Activated CD8-positive, alpha-beta T cell treated with anti-CD3 and anti-CD28 coated beads for 36 hours (primary cell): ENCODE measurements at regions not wholly inside any gene's neighbourhood (a gene's known extent, or its start where the extent isn't known, plus 50 kb on each side); places are given as distances from the start of the nearest gene placed in this dataset.

Source experiments
- ATAC-seq: fragments of 200-7000 bp; cut with Tn5 transposase; one replicate; pipeline ENCODE4 v1.10.0; 2021; ENCODE audit warnings: mild to moderate bottlenecking, moderate library complexity
- CTCF ChIA-PET: fragments of 350-600 bp; sonication (Branson Sonifier 250); formaldehyde crosslinking; loops from one replicate; lab custom pipeline; 2021; ENCODE audit warnings: antibody characterized with exemption; lab: Charles Lee
- POLR2A ChIA-PET: fragments of 350-600 bp; sonication (Branson Sonifier 250); formaldehyde crosslinking; loops from one replicate; lab custom pipeline; 2021; ENCODE audit warnings: antibody characterized with exemption; lab: Charles Lee
- DNase-seq: peaks from one replicate; pipeline ENCODE4 v3.0.0-alpha.2; 2020
- H3K27ac Mint-ChIP-seq: one replicate; pipeline ENCODE4 v1.8.0; 2021; ENCODE audit warnings: mild to moderate bottlenecking, mixed read lengths
- H3K27me3 Mint-ChIP-seq: one replicate; pipeline ENCODE4 v1.8.0; 2021; ENCODE audit warnings: mixed read lengths
- H3K36me3 Mint-ChIP-seq: one replicate; pipeline ENCODE4 v1.8.0; 2021; ENCODE audit warnings: low read depth, mixed read lengths
- H3K4me1 Mint-ChIP-seq: one replicate; pipeline ENCODE4 v1.8.0; 2021; ENCODE audit warnings: low read depth, mixed read lengths
- H3K4me3 Mint-ChIP-seq: one replicate; pipeline ENCODE4 v1.8.0; 2021; ENCODE audit warnings: mild to moderate bottlenecking, moderate library complexity, mixed read lengths
- H3K9me3 Mint-ChIP-seq: one replicate; pipeline ENCODE4 v1.8.0; 2021; ENCODE audit warnings: mixed read lengths
- CTCF ChIP-seq: fragments of 200-600 bp; IDR thresholded peaks from one replicate; pipeline ENCODE4 v1.8.0; 2022; ENCODE audit warnings: antibody characterized with exemption, mild to moderate bottlenecking
- intact Hi-C: fragments of 100-400 bp; cut with micrococcal nuclease; formaldehyde crosslinking; loops from one replicate; pipeline ENCODE4 v1.10.0; 2022

GRCh38 chr1:22196041-22196440 lies 53.1 kb upstream of the WNT4 start:
- no peak for DNase-seq
- peaks cover 12% of the 10 kb centered on the region for H3K27me3 Mint-ChIP-seq
- no peaks in the 10 kb centered on the region for H3K4me1 Mint-ChIP-seq
- POLR2A ChIA-PET, result no interaction called here
- H3K27ac Mint-ChIP-seq, result no peak overlapping the region
- no peak for TF ChIP-seq CTCF
- no peak for ATAC-seq
- no peaks in the 10 kb centered on the region for H3K36me3 Mint-ChIP-seq
- H3K9me3 Mint-ChIP-seq, result no peaks in the 10 kb centered on the region
- CTCF ChIA-PET, result no interaction called here
- intact Hi-C loops, result no loop called here
- H3K4me3 Mint-ChIP-seq, result no peak overlapping the region

DNA sequence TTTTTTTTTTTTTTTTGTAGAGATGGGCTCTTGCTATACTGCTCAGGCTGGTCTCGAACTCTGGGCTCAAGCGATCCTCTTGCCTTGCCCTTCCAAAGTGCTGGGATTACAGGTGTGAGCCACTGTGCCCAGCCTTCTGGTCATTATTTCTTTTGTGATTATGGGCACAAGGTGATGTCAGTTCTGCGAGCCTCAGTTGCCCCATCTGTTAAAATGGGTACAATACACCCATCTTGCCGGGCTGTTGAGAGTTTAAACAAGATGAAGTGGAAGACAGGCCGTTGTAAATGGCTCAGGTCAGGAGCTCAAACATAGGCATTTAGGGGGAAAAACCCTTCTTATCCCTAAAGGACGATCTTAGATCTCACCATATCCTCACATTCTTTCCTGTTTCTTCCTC lies 53.7 kb upstream of the WNT4 start:
- ChIA-PET POLR2A (no interaction called here), CTCF (no interaction called here)
- Mint-ChIP-seq H3K27ac (no peak overlapping the region), H3K27me3 (peaks cover 12% of the 10 kb centered on the region), H3K9me3 (no peaks in the 10 kb centered on the region), H3K36me3 (no peaks in the 10 kb centered on the region), H3K4me1 (no peaks in the 10 kb centered on the region), H3K4me3 (no peak overlapping the region)
- no peak for DNase-seq
- no peak for ATAC-seq
- intact Hi-C loops, result no loop called here
- TF ChIP-seq CTCF, result no peak

GRCh38 chr1:22197644-22198043 lies 54.7 kb upstream of the WNT4 start:
- TF ChIP-seq CTCF, result no peak
- Mint-ChIP-seq H3K4me3 (no peak overlapping the region), H3K36me3 (no peaks in the 10 kb centered on the region), H3K27ac (no peak overlapping the region), H3K27me3 (peaks cover 12% of the 10 kb centered on the region), H3K9me3 (no peaks in the 10 kb centered on the region), H3K4me1 (no peaks in the 10 kb centered on the region)
- CTCF ChIA-PET, result interaction anchor here (0.6 kb wide), 1 partner anchor 132 kb away, joined by 3 read pairs; no protein-coding TSS in a partner anchor
- intact Hi-C loops, result no loop called here
- POLR2A ChIA-PET, result no interaction called here
- DNase-seq (no peak), ATAC-seq (no peak)

DNA sequence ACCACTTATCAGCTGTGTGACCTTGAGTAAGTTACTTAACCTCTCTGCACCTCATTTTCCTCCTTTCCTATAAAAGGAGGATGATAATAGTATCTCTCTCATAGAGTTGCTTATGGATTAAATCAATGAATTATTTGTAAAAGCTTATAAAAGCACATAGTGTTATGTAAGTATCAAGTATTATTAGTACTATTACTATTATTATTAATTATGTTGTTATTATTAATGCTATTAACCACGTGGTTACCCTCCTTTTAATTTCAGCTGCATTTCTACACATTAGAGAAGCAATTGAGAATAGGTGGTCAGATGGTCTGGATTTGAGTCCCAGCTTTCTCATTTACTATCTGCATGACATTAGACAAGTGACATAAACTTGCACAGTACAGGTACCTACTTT lies 58.1 kb upstream of the WNT4 start:
- intact Hi-C loops, result no loop called here
- Mint-ChIP-seq H3K9me3 (no peaks in the 10 kb centered on the region), H3K4me1 (no peaks in the 10 kb centered on the region), H3K4me3 (no peak overlapping the region), H3K27ac (no peak overlapping the region), H3K36me3 (no peaks in the 10 kb centered on the region), H3K27me3 (peaks cover 17% of the 10 kb centered on the region)
- POLR2A ChIA-PET, result interaction anchor here (0.7 kb wide), 1 partner anchor 718 kb away, joined by 3 read pairs; no protein-coding TSS in a partner anchor
- no peak for ATAC-seq
- CTCF ChIA-PET, result no interaction called here
- TF ChIP-seq CTCF, result no peak
- DNase-seq, result no peak

- intact Hi-C loops, result no loop called here
- peaks cover 26% of the 10 kb centered on the region for H3K27me3 Mint-ChIP-seq
- ATAC-seq (no peak), DNase-seq (no peak)
- POLR2A ChIA-PET, result interaction anchor here (0.5 kb wide), 1 partner anchor 185 kb away, joined by 3 read pairs; no protein-coding TSS in a partner anchor
- no peaks in the 10 kb centered on the region for H3K4me1 Mint-ChIP-seq
- CTCF ChIA-PET, result interaction anchor here (1.1 kb wide), 2 partner anchors 14 to 70 kb away, joined by 3 read pairs; no protein-coding TSS in a partner anchor
- no peak overlapping the region for H3K27ac Mint-ChIP-seq
- H3K4me3 Mint-ChIP-seq, result no peak overlapping the region
- no peaks in the 10 kb centered on the region for H3K9me3 Mint-ChIP-seq
- H3K36me3 Mint-ChIP-seq, result no peaks in the 10 kb centered on the region
- TF ChIP-seq CTCF, result no peak
Measured at GRCh38 chr1:22203335-22203734, 60.4 kb upstream of the WNT4 start.
